H1 (cell line): ENCODE measurements at regions not wholly inside any gene's neighbourhood (a gene's known extent, or its start where the extent isn't known, plus 50 kb on each side); places are given as distances from the start of the nearest gene placed in this dataset.

Experiments used
- ATF2 ChIP-seq: IDR thresholded peaks from 2 replicates; pipeline ENCODE4 v1.6.1; 2012; ENCODE audit warnings: low read length, inconsistent platforms
- BRCA1 ChIP-seq: IDR thresholded peaks from 2 replicates; pipeline ENCODE4 v1.6.1; 2012; ENCODE audit warnings: low read depth, low read length, improper control_type of control experiment
- CEBPB ChIP-seq: IDR thresholded peaks from 2 replicates; pipeline ENCODE4 v1.6.1; 2012; ENCODE audit warnings: low read depth, low read length
- CHD2 ChIP-seq: IDR thresholded peaks from 2 replicates; pipeline ENCODE4 v1.6.1; 2012; ENCODE audit warnings: low read length, improper control_type of control experiment
- EP300 ChIP-seq, 2 experiments: IDR thresholded peaks; 1 replicate in 1 of 2; 2 replicates in 1 of 2; pipeline ENCODE4 v1.6.1; 2011 to 2012; ENCODE audit warnings: low read depth in 2 of 2, low read length in 2 of 2, mild to moderate bottlenecking in 2 of 2, borderline replicate concordance in 1 of 2, inconsistent platforms in 1 of 2, moderate library complexity in 1 of 2
- GABPA ChIP-seq: IDR thresholded peaks from 2 replicates; pipeline ENCODE4 v1.6.1; 2011; ENCODE audit warnings: mild to moderate bottlenecking, low read length, moderate library complexity, borderline replicate concordance; ENCODE audit not compliant: insufficient read depth
- KDM1A ChIP-seq: fragments of 200-600, 300-600 bp; sonication (generic); IDR thresholded peaks from 2 replicates; pipeline ENCODE4 v1.7.1; 2016; ENCODE audit warnings: mild to moderate bottlenecking, low read length, borderline replicate concordance
- POLR2A ChIP-seq, 2 experiments: IDR thresholded peaks; 1 replicate in 1 of 2; 2 replicates in 1 of 2; pipeline ENCODE4 v1.6.1; 2011; ENCODE audit warnings: low read depth in 2 of 2, low read length in 2 of 2, mild to moderate bottlenecking in 2 of 2; ENCODE audit errors: control extremely low read depth in 1 of 2
- SP1 ChIP-seq: IDR thresholded peaks from 2 replicates; pipeline ENCODE4 v1.6.1; 2011; ENCODE audit warnings: low read depth, low read length
- YY1 ChIP-seq: IDR thresholded peaks from 2 replicates; pipeline ENCODE4 v1.6.1; 2011; ENCODE audit warnings: low read depth, mild to moderate bottlenecking, low read length
- TF ChIP-seq, protein P1 (sequence below), 3 experiments: IDR thresholded peaks; 1 replicate in 2 of 3; 2 replicates in 1 of 3; pipeline versions ENCODE4 v1.5.1 to v1.6.1; 2011; ENCODE audit warnings: low read length in 3 of 3, mild to moderate bottlenecking in 3 of 3, inconsistent platforms in 2 of 3, low read depth in 1 of 3, moderate library complexity in 1 of 3; ENCODE audit not compliant: insufficient read depth in 1 of 3; ENCODE audit errors: control extremely low read depth in 1 of 3
- TF ChIP-seq, protein P2 (sequence below): IDR thresholded peaks from 2 replicates; pipeline ENCODE4 v1.6.1; 2012; ENCODE audit warnings: inconsistent platforms

GRCh38 chr5:81855591-81855990, 104.7 kb upstream of the SSBP2 start:
- no peak for TF ChIP-seq GABPA
- TF ChIP-seq POLR2A (IDR thresholded peaks at IDR 0.05; ENCODE audit: control extremely low read depth in 1 of 2, low read depth in 2 of 2, low read length in 2 of 2): no peak
- TF ChIP-seq, protein P1, sequence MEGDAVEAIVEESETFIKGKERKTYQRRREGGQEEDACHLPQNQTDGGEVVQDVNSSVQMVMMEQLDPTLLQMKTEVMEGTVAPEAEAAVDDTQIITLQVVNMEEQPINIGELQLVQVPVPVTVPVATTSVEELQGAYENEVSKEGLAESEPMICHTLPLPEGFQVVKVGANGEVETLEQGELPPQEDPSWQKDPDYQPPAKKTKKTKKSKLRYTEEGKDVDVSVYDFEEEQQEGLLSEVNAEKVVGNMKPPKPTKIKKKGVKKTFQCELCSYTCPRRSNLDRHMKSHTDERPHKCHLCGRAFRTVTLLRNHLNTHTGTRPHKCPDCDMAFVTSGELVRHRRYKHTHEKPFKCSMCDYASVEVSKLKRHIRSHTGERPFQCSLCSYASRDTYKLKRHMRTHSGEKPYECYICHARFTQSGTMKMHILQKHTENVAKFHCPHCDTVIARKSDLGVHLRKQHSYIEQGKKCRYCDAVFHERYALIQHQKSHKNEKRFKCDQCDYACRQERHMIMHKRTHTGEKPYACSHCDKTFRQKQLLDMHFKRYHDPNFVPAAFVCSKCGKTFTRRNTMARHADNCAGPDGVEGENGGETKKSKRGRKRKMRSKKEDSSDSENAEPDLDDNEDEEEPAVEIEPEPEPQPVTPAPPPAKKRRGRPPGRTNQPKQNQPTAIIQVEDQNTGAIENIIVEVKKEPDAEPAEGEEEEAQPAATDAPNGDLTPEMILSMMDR (IDR thresholded peaks at IDR 0.05; ENCODE audit: control extremely low read depth in 1 of 3, insufficient read depth in 1 of 3, low read depth in 1 of 3, low read length in 3 of 3): no peak
- no peak for TF ChIP-seq SP1
- TF ChIP-seq BRCA1: no peak
- no peak for TF ChIP-seq YY1
- TF ChIP-seq, protein P2, sequence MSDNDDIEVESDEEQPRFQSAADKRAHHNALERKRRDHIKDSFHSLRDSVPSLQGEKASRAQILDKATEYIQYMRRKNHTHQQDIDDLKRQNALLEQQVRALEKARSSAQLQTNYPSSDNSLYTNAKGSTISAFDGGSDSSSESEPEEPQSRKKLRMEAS: no peak
- TF ChIP-seq ATF2: no peak
- TF ChIP-seq KDM1A: no peak
- TF ChIP-seq EP300 (IDR thresholded peaks at IDR 0.05; ENCODE audit: borderline replicate concordance in 1 of 2, low read depth in 2 of 2, low read length in 2 of 2): no peak
- no peak for TF ChIP-seq CHD2
- TF ChIP-seq CEBPB: no peak
